D721Med (cell line): ENCODE measurements at regions not wholly inside any gene's neighbourhood (a gene's known extent, or its start where the extent isn't known, plus 50 kb on each side); places are given as distances from the start of the nearest gene placed in this dataset.

Experiments used
- DNase-seq: peaks from one replicate; pipeline ENCODE4 v3.0.0; 2011; ENCODE audit warnings: low spot score; ENCODE audit not compliant: insufficient read length
- FAIRE-seq: peaks from 2 replicates; lab custom pipeline; 2011; peaks lifted over from hg19 to GRCh38; lab: Jason Lieb, UNC
- TF ChIP-seq, protein P1 (sequence below): IDR thresholded peaks from 2 replicates; pipeline ENCODE4 v1.5.1; 2012; ENCODE audit warnings: mild to moderate bottlenecking, control low read depth; ENCODE audit not compliant: insufficient read depth; ENCODE audit errors: missing control alignments

GRCh38 chr4:125725957-125726525 lies 411.3 kb downstream of the FAT4 start:
- FAIRE-seq (no peak), DNase-seq (no peak)
- TF ChIP-seq, protein P1, sequence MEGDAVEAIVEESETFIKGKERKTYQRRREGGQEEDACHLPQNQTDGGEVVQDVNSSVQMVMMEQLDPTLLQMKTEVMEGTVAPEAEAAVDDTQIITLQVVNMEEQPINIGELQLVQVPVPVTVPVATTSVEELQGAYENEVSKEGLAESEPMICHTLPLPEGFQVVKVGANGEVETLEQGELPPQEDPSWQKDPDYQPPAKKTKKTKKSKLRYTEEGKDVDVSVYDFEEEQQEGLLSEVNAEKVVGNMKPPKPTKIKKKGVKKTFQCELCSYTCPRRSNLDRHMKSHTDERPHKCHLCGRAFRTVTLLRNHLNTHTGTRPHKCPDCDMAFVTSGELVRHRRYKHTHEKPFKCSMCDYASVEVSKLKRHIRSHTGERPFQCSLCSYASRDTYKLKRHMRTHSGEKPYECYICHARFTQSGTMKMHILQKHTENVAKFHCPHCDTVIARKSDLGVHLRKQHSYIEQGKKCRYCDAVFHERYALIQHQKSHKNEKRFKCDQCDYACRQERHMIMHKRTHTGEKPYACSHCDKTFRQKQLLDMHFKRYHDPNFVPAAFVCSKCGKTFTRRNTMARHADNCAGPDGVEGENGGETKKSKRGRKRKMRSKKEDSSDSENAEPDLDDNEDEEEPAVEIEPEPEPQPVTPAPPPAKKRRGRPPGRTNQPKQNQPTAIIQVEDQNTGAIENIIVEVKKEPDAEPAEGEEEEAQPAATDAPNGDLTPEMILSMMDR, result no peak

- no peak for FAIRE-seq
- TF ChIP-seq, protein P1, result no peak
- DNase-seq, result no peak
Measured at GRCh38 chr4:125727931-125728330, 413.2 kb downstream of the FAT4 start.

- FAIRE-seq (no peak), DNase-seq (no peak)
- TF ChIP-seq, protein P1, result no peak
Measured at GRCh38 chr4:125728568-125728967, 413.8 kb downstream of the FAT4 start.

GRCh38 chr4:125729171-125729570 lies 414.4 kb downstream of the FAT4 start:
- FAIRE-seq (no peak), DNase-seq (no peak)
- TF ChIP-seq, protein P1, result no peak

DNA sequence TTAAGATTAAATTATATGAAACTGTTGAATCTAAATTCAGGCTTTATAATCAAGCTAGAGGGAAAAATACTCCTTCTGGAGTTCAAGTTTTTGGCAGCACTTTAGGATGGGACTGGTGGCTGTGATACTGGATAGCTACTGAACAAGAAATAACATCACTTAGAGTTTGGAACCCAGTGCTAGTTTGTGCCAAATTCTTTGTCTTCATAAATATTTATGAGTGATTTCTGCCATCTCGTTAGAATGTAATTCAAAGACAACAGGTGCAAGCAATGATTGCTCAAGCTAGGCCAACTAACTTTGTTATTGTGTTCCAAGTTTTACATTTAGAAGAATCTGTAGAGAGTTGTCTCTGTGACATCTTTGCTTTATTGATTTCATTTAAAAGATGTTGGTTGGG lies 417.9 kb downstream of the FAT4 start:
- no peak for FAIRE-seq
- TF ChIP-seq, protein P1, result no peak
- no peak for DNase-seq

DNA sequence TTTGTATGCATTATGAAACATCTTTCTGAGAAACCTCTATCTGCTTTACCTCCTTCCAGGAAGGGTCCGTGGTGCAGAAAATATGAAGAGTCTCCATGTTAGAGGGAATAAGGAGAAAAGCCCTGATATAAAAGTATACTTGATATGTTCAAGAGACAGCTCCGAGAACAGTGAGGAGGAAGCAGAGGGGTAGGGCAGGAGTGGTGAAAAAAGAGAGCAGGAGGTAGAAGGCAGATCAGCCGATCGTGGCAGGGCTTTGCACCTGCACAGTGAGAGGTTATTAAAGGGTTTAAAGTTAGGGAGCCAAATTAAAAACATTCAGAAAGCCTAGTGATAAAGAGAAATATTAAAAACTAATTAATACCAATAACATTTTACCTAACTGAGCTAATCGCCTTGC lies 419.7 kb downstream of the FAT4 start:
- DNase-seq, result no peak
- no peak for FAIRE-seq
- TF ChIP-seq, protein P1, result no peak

GRCh38 chr4:125735102-125735501 lies 420.3 kb downstream of the FAT4 start:
- no peak for FAIRE-seq
- no peak for DNase-seq
- TF ChIP-seq, protein P1, result no peak
